ENCODE measurements at regions not wholly inside any gene's neighbourhood (a gene's known extent, or its start where the extent isn't known, plus 50 kb on each side); places are given as distances from the start of the nearest gene placed in this dataset.

- Histone ChIP-seq H4K20me1 (ENCODE audit: insufficient read depth, low read length) (no peaks in the 10 kb centered on the region), H3K4me2 (ENCODE audit: insufficient read depth, low read length) (no peak overlapping the region), H3K9ac (ENCODE audit: low read depth, low read length) (no peak overlapping the region), H3K27me3 (ENCODE audit: insufficient read depth, low read length, poor library complexity) (no peaks in the 10 kb centered on the region), H3K4me3 (ENCODE audit: low read depth in 1 of 2, low read length in 2 of 2) (no peak overlapping the region), H2AFZ (ENCODE audit: low read depth, low read length) (no peak overlapping the region), H3K9me3 (ENCODE audit: insufficient read depth, low read length, severe bottlenecking) (no peaks in the 10 kb centered on the region), H3K27ac (ENCODE audit: low read length) (no peak overlapping the region), H3K36me3 (ENCODE audit: insufficient read depth, low read length) (no peaks in the 10 kb centered on the region), H3K4me1 (ENCODE audit: insufficient read depth, low read length) (no peaks in the 10 kb centered on the region), H3K79me2 (ENCODE audit: insufficient read depth, low read length) (no peaks in the 10 kb centered on the region)
- no peak for TF ChIP-seq CTCF (IDR thresholded peaks at IDR 0.05; ENCODE audit: borderline replicate concordance, extremely low read depth, low read length, poor library complexity, severe bottlenecking)
- TF ChIP-seq EZH2 (IDR thresholded peaks at IDR 0.05; ENCODE audit: borderline replicate concordance, low read depth, low read length, severe bottlenecking) = no peak
- no peak for ATAC-seq (ENCODE audit: insufficient read depth, low read depth)
- no peak for DNase-seq
These were observed 795.1 kb downstream of the BRINP3 start for GRCh38 chr1:189682591-189682990.

- H3K79me2 ChIP-seq (ENCODE audit: insufficient read depth, low read length) = no peaks in the 10 kb centered on the region
- no peak for DNase-seq
- no peaks in the 10 kb centered on the region for H3K27me3 ChIP-seq (ENCODE audit: insufficient read depth, low read length, poor library complexity)
- H3K4me2 ChIP-seq (ENCODE audit: insufficient read depth, low read length) = no peak overlapping the region
- H4K20me1 ChIP-seq (ENCODE audit: insufficient read depth, low read length) = no peaks in the 10 kb centered on the region
- H3K9ac ChIP-seq (ENCODE audit: low read depth, low read length) = no peak overlapping the region
- H3K36me3 ChIP-seq (ENCODE audit: insufficient read depth, low read length) = no peaks in the 10 kb centered on the region
- no peak for ATAC-seq (ENCODE audit: insufficient read depth, low read depth)
- H3K4me1 ChIP-seq (ENCODE audit: insufficient read depth, low read length) = no peaks in the 10 kb centered on the region
- TF ChIP-seq EZH2 (IDR thresholded peaks at IDR 0.05; ENCODE audit: borderline replicate concordance, low read depth, low read length, severe bottlenecking) (no peak), CTCF (IDR thresholded peaks at IDR 0.05; ENCODE audit: borderline replicate concordance, extremely low read depth, low read length, poor library complexity, severe bottlenecking) (no peak)
- no peaks in the 10 kb centered on the region for H3K9me3 ChIP-seq (ENCODE audit: insufficient read depth, low read length, severe bottlenecking)
- no peak overlapping the region for H2AFZ ChIP-seq (ENCODE audit: low read depth, low read length)
- no peak overlapping the region for H3K27ac ChIP-seq (ENCODE audit: low read length)
- no peak overlapping the region for H3K4me3 ChIP-seq (ENCODE audit: low read depth in 1 of 2, low read length in 2 of 2)
These were observed 791.4 kb downstream of the BRINP3 start for GRCh38 chr1:189686288-189686687.

GRCh38 chr1:189693140-189693539 lies 784.5 kb downstream of the BRINP3 start:
- no peaks in the 10 kb centered on the region for H3K9me3 ChIP-seq (ENCODE audit: insufficient read depth, low read length, severe bottlenecking)
- H2AFZ ChIP-seq (ENCODE audit: low read depth, low read length) = no peak overlapping the region
- H3K36me3 ChIP-seq (ENCODE audit: insufficient read depth, low read length) = no peaks in the 10 kb centered on the region
- no peak for ATAC-seq (ENCODE audit: insufficient read depth, low read depth)
- H3K4me2 ChIP-seq (ENCODE audit: insufficient read depth, low read length) = no peak overlapping the region
- H3K79me2 ChIP-seq (ENCODE audit: insufficient read depth, low read length) = no peaks in the 10 kb centered on the region
- no peaks in the 10 kb centered on the region for H3K4me1 ChIP-seq (ENCODE audit: insufficient read depth, low read length)
- no peak overlapping the region for H3K9ac ChIP-seq (ENCODE audit: low read depth, low read length)
- no peaks in the 10 kb centered on the region for H3K27me3 ChIP-seq (ENCODE audit: insufficient read depth, low read length, poor library complexity)
- no peak for DNase-seq
- no peak overlapping the region for H3K27ac ChIP-seq (ENCODE audit: low read length)
- H4K20me1 ChIP-seq (ENCODE audit: insufficient read depth, low read length) = no peaks in the 10 kb centered on the region
- no peak overlapping the region for H3K4me3 ChIP-seq (ENCODE audit: low read depth in 1 of 2, low read length in 2 of 2)
- no peak for TF ChIP-seq EZH2 (IDR thresholded peaks at IDR 0.05; ENCODE audit: borderline replicate concordance, low read depth, low read length, severe bottlenecking)
- TF ChIP-seq CTCF (IDR thresholded peaks at IDR 0.05; ENCODE audit: borderline replicate concordance, extremely low read depth, low read length, poor library complexity, severe bottlenecking) = no peak

- Histone ChIP-seq H3K27me3 (ENCODE audit: insufficient read depth, low read length, poor library complexity) (no peaks in the 10 kb centered on the region), H2AFZ (ENCODE audit: low read depth, low read length) (no peak overlapping the region), H3K27ac (ENCODE audit: low read length) (no peak overlapping the region), H3K36me3 (ENCODE audit: insufficient read depth, low read length) (no peaks in the 10 kb centered on the region), H3K9me3 (ENCODE audit: insufficient read depth, low read length, severe bottlenecking) (no peaks in the 10 kb centered on the region), H3K4me2 (ENCODE audit: insufficient read depth, low read length) (no peak overlapping the region), H3K79me2 (ENCODE audit: insufficient read depth, low read length) (no peaks in the 10 kb centered on the region), H3K4me1 (ENCODE audit: insufficient read depth, low read length) (no peaks in the 10 kb centered on the region), H3K4me3 (ENCODE audit: low read depth in 1 of 2, low read length in 2 of 2) (no peak overlapping the region), H3K9ac (ENCODE audit: low read depth, low read length) (no peak overlapping the region), H4K20me1 (ENCODE audit: insufficient read depth, low read length) (no peaks in the 10 kb centered on the region)
- ATAC-seq (ENCODE audit: insufficient read depth, low read depth) (no peak), DNase-seq (no peak)
- no peak for TF ChIP-seq EZH2 (IDR thresholded peaks at IDR 0.05; ENCODE audit: borderline replicate concordance, low read depth, low read length, severe bottlenecking)
- TF ChIP-seq CTCF (IDR thresholded peaks at IDR 0.05; ENCODE audit: borderline replicate concordance, extremely low read depth, low read length, poor library complexity, severe bottlenecking) = no peak
These were observed 781.4 kb downstream of the BRINP3 start for GRCh38 chr1:189696297-189696696.
